Hepatocyte (in vitro differentiated cells): ENCODE measurements at regions not wholly inside any gene's neighbourhood (a gene's known extent, or its start where the extent isn't known, plus 50 kb on each side); places are given as distances from the start of the nearest gene placed in this dataset.
"Not testable (repeated sequence)": the region's sequence is repeated elsewhere in the genome, so short reads cannot be mapped to it uniquely, and the experiment has no call there.

Experiments
- DNase-seq: peaks from one replicate; pipeline ENCODE4 v3.0.0-alpha.2; 2016; ENCODE audit warnings: low spot score
- H2AFZ ChIP-seq: fragments of 200-600 bp; sonication (generic); 2 replicates; pipeline ENCODE4 v1.6.0; 2016; ENCODE audit warnings: antibody characterized with exemption, mild to moderate bottlenecking
- H3K27ac ChIP-seq: fragments of 200-600 bp; sonication (generic); 2 replicates; pipeline ENCODE4 v1.5.1; 2016; ENCODE audit warnings: mild to moderate bottlenecking
- H3K27me3 ChIP-seq: fragments of 200-600 bp; sonication (generic); 2 replicates; pipeline ENCODE4 v1.6.1; 2016
- H3K36me3 ChIP-seq: fragments of 200-600 bp; sonication (generic); replicated peaks from 2 replicates; pipeline ENCODE4 v1.5.1; 2016; ENCODE audit warnings: low read depth; ENCODE audit not compliant: insufficient read depth
- H3K4me1 ChIP-seq: fragments of 200-600 bp; sonication (generic); 2 replicates; pipeline ENCODE4 v1.5.1; 2016; ENCODE audit warnings: mild to moderate bottlenecking, moderate library complexity; ENCODE audit not compliant: insufficient read depth
- H3K4me2 ChIP-seq: fragments of 200-600 bp; sonication (generic); 2 replicates; pipeline ENCODE4 v1.6.0; 2016
- H3K4me3 ChIP-seq: fragments of 200-600 bp; sonication (generic); 2 replicates; pipeline ENCODE4 v1.5.1; 2016; ENCODE audit warnings: mild to moderate bottlenecking
- H3K79me2 ChIP-seq: fragments of 200-600 bp; sonication (generic); 2 replicates; pipeline ENCODE4 v1.6.0; 2017; ENCODE audit warnings: mild to moderate bottlenecking
- H3K9me2 ChIP-seq: fragments of 200-600 bp; sonication (generic); replicated peaks from 2 replicates; pipeline ENCODE4 v1.6.0; 2017; ENCODE audit warnings: mild to moderate bottlenecking; ENCODE audit not compliant: insufficient read depth
- H3K9me3 ChIP-seq: fragments of 200-600 bp; sonication (generic); 2 replicates; pipeline ENCODE4 v1.5.1; 2016; ENCODE audit warnings: low read depth, mild to moderate bottlenecking
- H4K20me1 ChIP-seq: fragments of 200-600 bp; sonication (generic); 2 replicates; pipeline ENCODE4 v1.6.0; 2016; ENCODE audit warnings: mild to moderate bottlenecking; ENCODE audit not compliant: insufficient read depth, poor library complexity, severe bottlenecking
- EZH2 ChIP-seq: fragments of 200-600 bp; sonication (generic); IDR thresholded peaks from 2 replicates; pipeline ENCODE4 v1.6.1; 2016; ENCODE audit warnings: antibody characterized with exemption, mild to moderate bottlenecking, borderline replicate concordance
- EZH2phosphoT487 ChIP-seq: fragments of 200-600 bp; sonication (generic); IDR thresholded peaks from one replicate; pipeline ENCODE4 v1.6.1; 2018; ENCODE audit warnings: antibody characterized with exemption, mild to moderate bottlenecking, low read depth, moderate library complexity; ENCODE audit not compliant: unreplicated experiment, severe bottlenecking
- WGBS: methylation state at CpG from one replicate; pipeline ENCODE4 v1.1.6; 2016; ENCODE audit warnings: low lambda C conversion rate; ENCODE audit errors: missing lambda C conversion rate; 5-methylcytosine and 5-hydroxymethylcytosine counted together
- TF ChIP-seq, protein P1 (sequence below): fragments of 200-600 bp; sonication (generic); IDR thresholded peaks from 2 replicates; pipeline ENCODE4 v1.5.1; 2016; ENCODE audit warnings: antibody characterized with exemption, mild to moderate bottlenecking; ENCODE audit not compliant: poor library complexity

DNA sequence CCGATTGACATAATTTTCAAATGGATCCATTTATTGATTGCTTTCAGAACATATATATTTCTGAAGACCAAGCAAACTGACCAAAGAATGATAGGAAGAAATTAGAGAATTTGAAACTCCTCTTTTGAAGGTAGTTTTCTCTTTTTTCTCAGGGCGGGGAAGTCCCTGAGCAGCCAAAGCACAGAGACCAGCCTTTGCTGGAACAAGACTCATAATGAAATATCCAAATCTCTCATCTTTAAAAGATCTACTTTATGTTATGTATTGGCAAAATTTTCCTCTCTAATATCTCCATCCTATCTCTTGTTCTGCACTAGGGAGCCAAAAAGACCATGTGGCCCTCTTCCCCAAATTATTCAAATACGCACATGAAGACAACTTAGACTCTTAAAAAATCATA is 379.0 kb upstream of the TCF4 start:
- Histone ChIP-seq H3K79me2 (no peaks in the 10 kb centered on the region), H3K27me3 (no peaks in the 10 kb centered on the region), H3K27ac (no peak overlapping the region), H3K9me3 (no peaks in the 10 kb centered on the region), H3K9me2 (no peaks in the 10 kb centered on the region), H3K36me3 (no peaks in the 10 kb centered on the region), H3K4me1 (no peaks in the 10 kb centered on the region), H3K4me2 (no peak overlapping the region), H4K20me1 (no peaks in the 10 kb centered on the region), H2AFZ (no peak overlapping the region), H3K4me3 (no peak overlapping the region)
- WGBS, result 97% methylated on average over 3 of the region's 3 CpGs
- DNase-seq, result no peak
- TF ChIP-seq EZH2phosphoT487 (no peak), EZH2 (no peak)
- TF ChIP-seq, protein P1, sequence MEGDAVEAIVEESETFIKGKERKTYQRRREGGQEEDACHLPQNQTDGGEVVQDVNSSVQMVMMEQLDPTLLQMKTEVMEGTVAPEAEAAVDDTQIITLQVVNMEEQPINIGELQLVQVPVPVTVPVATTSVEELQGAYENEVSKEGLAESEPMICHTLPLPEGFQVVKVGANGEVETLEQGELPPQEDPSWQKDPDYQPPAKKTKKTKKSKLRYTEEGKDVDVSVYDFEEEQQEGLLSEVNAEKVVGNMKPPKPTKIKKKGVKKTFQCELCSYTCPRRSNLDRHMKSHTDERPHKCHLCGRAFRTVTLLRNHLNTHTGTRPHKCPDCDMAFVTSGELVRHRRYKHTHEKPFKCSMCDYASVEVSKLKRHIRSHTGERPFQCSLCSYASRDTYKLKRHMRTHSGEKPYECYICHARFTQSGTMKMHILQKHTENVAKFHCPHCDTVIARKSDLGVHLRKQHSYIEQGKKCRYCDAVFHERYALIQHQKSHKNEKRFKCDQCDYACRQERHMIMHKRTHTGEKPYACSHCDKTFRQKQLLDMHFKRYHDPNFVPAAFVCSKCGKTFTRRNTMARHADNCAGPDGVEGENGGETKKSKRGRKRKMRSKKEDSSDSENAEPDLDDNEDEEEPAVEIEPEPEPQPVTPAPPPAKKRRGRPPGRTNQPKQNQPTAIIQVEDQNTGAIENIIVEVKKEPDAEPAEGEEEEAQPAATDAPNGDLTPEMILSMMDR, result no peak

DNA sequence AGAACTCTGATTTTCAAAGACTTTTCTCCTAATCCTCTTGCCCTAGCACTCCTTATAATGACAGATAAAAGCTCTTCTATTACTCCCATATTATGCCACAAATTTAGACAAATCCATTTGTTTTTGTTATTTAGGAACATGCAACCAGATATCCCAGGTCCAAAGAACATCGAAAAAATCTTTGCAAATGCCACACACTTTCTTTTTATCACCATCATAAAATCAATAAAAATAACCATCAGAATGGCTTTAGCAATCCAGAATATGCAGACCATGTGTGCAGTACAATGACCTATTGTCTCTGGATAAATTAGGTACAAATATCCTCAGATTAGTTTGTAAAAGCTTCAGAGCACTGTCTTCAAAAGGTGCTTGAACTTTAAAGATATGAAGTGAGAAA is 376.2 kb upstream of the TCF4 start:
- no peaks in the 10 kb centered on the region for H3K9me2 ChIP-seq
- 50% methylated on average over 1 of the region's 1 CpG for WGBS
- no peaks in the 10 kb centered on the region for H3K36me3 ChIP-seq
- no peaks in the 10 kb centered on the region for H3K4me1 ChIP-seq
- H3K27ac ChIP-seq, result no peak overlapping the region
- no peaks in the 10 kb centered on the region for H3K27me3 ChIP-seq
- no peaks in the 10 kb centered on the region for H3K79me2 ChIP-seq
- DNase-seq, result no peak
- no peak overlapping the region for H2AFZ ChIP-seq
- no peak overlapping the region for H3K4me2 ChIP-seq
- no peaks in the 10 kb centered on the region for H4K20me1 ChIP-seq
- TF ChIP-seq EZH2phosphoT487 (no peak), EZH2 (no peak)
- TF ChIP-seq, protein P1, result no peak
- H3K4me3 ChIP-seq, result no peak overlapping the region
- no peaks in the 10 kb centered on the region for H3K9me3 ChIP-seq

DNA sequence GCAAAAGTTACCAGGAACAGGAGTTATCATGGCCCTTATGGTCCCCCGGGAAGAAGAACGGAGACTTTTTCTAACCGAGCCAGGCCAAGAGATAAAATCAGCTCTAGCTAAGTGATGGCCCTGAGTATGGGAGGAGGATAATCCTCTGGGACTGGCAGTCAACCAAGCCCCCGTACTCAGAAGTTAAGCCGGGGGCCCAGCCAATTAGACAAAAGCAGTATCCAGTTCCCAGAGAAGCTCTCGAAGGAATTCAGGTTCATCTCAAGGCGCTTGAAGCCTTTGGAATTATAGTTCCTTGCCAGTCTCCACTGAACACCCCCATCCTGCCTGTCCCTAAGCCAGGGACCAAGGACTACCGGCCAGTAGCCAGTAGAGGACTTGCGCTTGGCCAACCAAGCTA is 365.3 kb upstream of the TCF4 start:
- H3K4me3 ChIP-seq, result no peak overlapping the region
- WGBS, result 81% methylated on average over 9 of the region's 9 CpGs

DNA sequence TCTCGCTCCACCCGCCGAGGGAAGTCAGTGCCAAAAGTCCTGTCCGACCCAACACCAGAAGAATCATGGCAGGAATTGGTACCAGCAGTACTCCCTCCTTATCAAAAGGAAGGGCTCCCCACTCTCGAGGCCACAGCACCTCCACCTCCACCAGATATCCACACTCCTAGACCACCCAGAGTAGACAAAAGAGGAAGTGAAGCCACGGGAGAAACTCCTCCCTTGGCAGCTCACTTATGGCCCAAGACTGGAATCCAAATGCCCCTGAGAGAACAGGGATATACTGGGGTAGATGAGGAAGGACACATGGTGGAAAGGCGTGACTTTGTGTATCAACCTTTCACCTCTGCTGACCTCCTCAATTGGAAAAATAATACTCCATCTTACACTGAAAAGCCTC is 363.7 kb upstream of the TCF4 start:
- H3K9me2 ChIP-seq, DNase-seq, H3K4me2 ChIP-seq, H3K27ac ChIP-seq, H3K4me3 ChIP-seq, H3K79me2 ChIP-seq, H2AFZ ChIP-seq, H3K4me1 ChIP-seq, H3K27me3 ChIP-seq, H3K9me3 ChIP-seq, H3K36me3 ChIP-seq, H4K20me1 ChIP-seq: not testable (repeated sequence)
- 92% methylated on average over 7 of the region's 7 CpGs for WGBS

More for the DNA sequence above, 365.3 kb upstream of the TCF4 start:
- Histone ChIP-seq H2AFZ (no peak overlapping the region), H3K36me3 (no peaks in the 10 kb centered on the region), H3K27me3 (no peaks in the 10 kb centered on the region), H3K79me2 (no peaks in the 10 kb centered on the region), H3K4me1 (no peaks in the 10 kb centered on the region), H4K20me1 (no peaks in the 10 kb centered on the region), H3K4me2 (no peak overlapping the region), H3K9me2 (no peaks in the 10 kb centered on the region), H3K9me3 (no peaks in the 10 kb centered on the region), H3K27ac (no peak overlapping the region)
- TF ChIP-seq, protein P1, result no peak
- TF ChIP-seq EZH2phosphoT487 (no peak), EZH2 (no peak)
- no peak for DNase-seq
